CD14-positive monocyte (primary cell): ENCODE measurements at regions not wholly inside any gene's neighbourhood (a gene's known extent, or its start where the extent isn't known, plus 50 kb on each side); places are given as distances from the start of the nearest gene placed in this dataset.

ENCODE experiments used
- DNase-seq, 3 donors: peaks; one replicate each; pipeline ENCODE4 v3.0.0-alpha.2; 2011 to 2022
- H2AFZ ChIP-seq: 2 replicates; pipeline ENCODE4 v1.6.0; 2012; ENCODE audit warnings: mild to moderate bottlenecking, low read depth, low read length, inconsistent platforms; ENCODE audit not compliant: insufficient read depth, poor library complexity, severe bottlenecking
- H3K27ac ChIP-seq, 2 donors: 1 replicate in 1 of 2; 2 replicates in 1 of 2; pipeline ENCODE4 v1.5.1; 2012 to 2013; ENCODE audit warnings: low read length in 2 of 2, control low read depth in 1 of 2, inconsistent platforms in 1 of 2, low read depth in 1 of 2, mild to moderate bottlenecking in 1 of 2
- H3K27me3 ChIP-seq, 2 donors: one replicate each; pipeline versions ENCODE4 v1.6.0 to v1.6.1; 2011 to 2013; ENCODE audit warnings: low read length in 2 of 2; ENCODE audit not compliant: control insufficient read depth in 2 of 2, insufficient read depth in 2 of 2
- H3K36me3 ChIP-seq, 2 donors: replicated peaks in 1 of 2; 1 replicate in 1 of 2; 2 replicates in 1 of 2; pipeline versions ENCODE4 v1.5.1 to v1.6.1; 2012 to 2013; ENCODE audit warnings: low read length in 2 of 2, control low read depth in 1 of 2, inconsistent platforms in 1 of 2, mild to moderate bottlenecking in 1 of 2; ENCODE audit not compliant: insufficient read depth in 2 of 2, control insufficient read depth in 1 of 2
- H3K4me1 ChIP-seq, 2 donors: 1 replicate in 1 of 2; 2 replicates in 1 of 2; pipeline versions ENCODE4 v1.5.1 to v1.6.1; 2012 to 2013; ENCODE audit warnings: low read length in 2 of 2, control low read depth in 1 of 2, inconsistent platforms in 1 of 2, mild to moderate bottlenecking in 1 of 2, moderate library complexity in 1 of 2; ENCODE audit not compliant: insufficient read depth in 2 of 2, control insufficient read depth in 1 of 2
- H3K4me2 ChIP-seq: replicated peaks from 2 replicates; pipeline ENCODE3; 2012; ENCODE audit warnings: low read length, moderate library complexity, mild to moderate bottlenecking; ENCODE audit not compliant: poor library complexity, severe bottlenecking; ENCODE audit errors: extremely low read depth
- H3K4me3 ChIP-seq, 3 experiments: fragments of 200-600 bp in 1 of 3; sonication (generic) in 1 of 3; replicated peaks in 1 of 3; 1 replicate in 2 of 3; 2 replicates in 1 of 3; pipeline ENCODE4 v1.5.1; 2011 to 2013; ENCODE audit warnings: low read length in 3 of 3, mild to moderate bottlenecking in 3 of 3, control low read depth in 2 of 3, low read depth in 2 of 3, inconsistent platforms in 1 of 3, moderate library complexity in 1 of 3
- H3K79me2 ChIP-seq: 2 replicates; pipeline ENCODE4 v1.6.0; 2012; ENCODE audit warnings: mild to moderate bottlenecking, control low read depth, inconsistent platforms, low read length, moderate library complexity; ENCODE audit not compliant: insufficient read depth
- H3K9ac ChIP-seq: 2 replicates; pipeline ENCODE4 v1.6.0; 2017; ENCODE audit warnings: low read length, mild to moderate bottlenecking; ENCODE audit not compliant: insufficient read depth, poor library complexity, severe bottlenecking
- H3K9me3 ChIP-seq, 2 donors: replicated peaks in 1 of 2; 1 replicate in 1 of 2; 2 replicates in 1 of 2; pipeline versions ENCODE4 v1.5.1 to v1.6.1; 2012 to 2013; ENCODE audit warnings: low read length in 2 of 2, control low read depth in 1 of 2; ENCODE audit not compliant: control insufficient read depth in 1 of 2, insufficient read depth in 1 of 2
- H4K20me1 ChIP-seq: 2 replicates; pipeline ENCODE4 v1.6.0; 2012; ENCODE audit warnings: mild to moderate bottlenecking, low read length, control low read depth, moderate library complexity; ENCODE audit not compliant: insufficient read depth
- H3K27ac Mint-ChIP-seq, 7 donors: one replicate each; pipeline ENCODE4 v1.8.0; 2020; ENCODE audit warnings: mild to moderate bottlenecking in 7 of 7, mixed read lengths in 7 of 7, moderate library complexity in 6 of 7, inconsistent platforms in 2 of 7
- H3K27me3 Mint-ChIP-seq, 3 donors: one replicate each; pipeline ENCODE4 v1.8.0; 2021 to 2022; ENCODE audit warnings: low read depth in 3 of 3, mild to moderate bottlenecking in 3 of 3, mixed read lengths in 3 of 3, moderate library complexity in 3 of 3, inconsistent platforms in 1 of 3
- H3K36me3 Mint-ChIP-seq, 2 donors: one replicate each; pipeline ENCODE4 v1.8.0; 2020; ENCODE audit warnings: mixed read lengths in 2 of 2, inconsistent platforms in 1 of 2, mild to moderate bottlenecking in 1 of 2
- H3K4me1 Mint-ChIP-seq: one replicate; pipeline ENCODE4 v1.8.0; 2020; ENCODE audit warnings: mild to moderate bottlenecking, mixed read lengths
- H3K4me3 Mint-ChIP-seq, 2 donors: one replicate each; pipeline ENCODE4 v1.8.0; 2020; ENCODE audit warnings: mild to moderate bottlenecking in 2 of 2, mixed read lengths in 2 of 2, moderate library complexity in 1 of 2
- H3K9me3 Mint-ChIP-seq, 7 donors: one replicate each; pipeline ENCODE4 v1.8.0; 2020 to 2022; ENCODE audit warnings: mixed read lengths in 7 of 7, mild to moderate bottlenecking in 6 of 7, moderate library complexity in 6 of 7, inconsistent platforms in 2 of 7
- CTCF ChIP-seq: fragments of 200-600 bp; IDR thresholded peaks from one replicate; pipeline ENCODE4 v1.8.0; 2022; ENCODE audit warnings: antibody characterized with exemption, mild to moderate bottlenecking
- WGBS: methylation state at CpG from one replicate; pipeline ENCODE4 v1.1.5; 2013; ENCODE audit warnings: missing lambda C conversion rate; ENCODE audit not compliant: insufficient coverage; 5-methylcytosine and 5-hydroxymethylcytosine counted together
- intact Hi-C, 2 donors: fragments of 100-400 bp; cut with micrococcal nuclease; formaldehyde crosslinking; loops; one replicate each; pipeline versions ENCODE4 v1.15.0 to v1.15.1; 2023

GRCh38 chr9:14031810-14032209, 282.1 kb downstream of the NFIB start:
- no peaks in the 10 kb centered on the region for H4K20me1 ChIP-seq
- no peaks in the 10 kb centered on the region for H3K4me1 Mint-ChIP-seq
- H3K27ac Mint-ChIP-seq: no peak overlapping the region
- no peak overlapping the region for H3K4me2 ChIP-seq
- no peak for TF ChIP-seq CTCF
- WGBS: no CpG with 5 or more reads among the region's 3 CpGs
- no peaks in the 10 kb centered on the region for H3K79me2 ChIP-seq
- no peaks in the 10 kb centered on the region for H3K36me3 Mint-ChIP-seq
- H3K9me3 Mint-ChIP-seq: peaks cover 0 to 6% (median 1%) of the 10 kb centered on the region in 7 donors
- no peak overlapping the region for H3K4me3 Mint-ChIP-seq
- intact Hi-C loops: no loop called here
- no peak for DNase-seq
- H3K36me3 ChIP-seq: no peaks in the 10 kb centered on the region
- H2AFZ ChIP-seq: no peak overlapping the region
- H3K27me3 Mint-ChIP-seq: peaks cover 0 to 2% (median 2%) of the 10 kb centered on the region in 3 donors
- H3K4me1 ChIP-seq: no peaks in the 10 kb centered on the region
- no peak overlapping the region for H3K27ac ChIP-seq
- H3K9ac ChIP-seq: no peak overlapping the region
- no peaks in the 10 kb centered on the region for H3K9me3 ChIP-seq
- H3K4me3 ChIP-seq: no peak overlapping the region
- H3K27me3 ChIP-seq: no peaks in the 10 kb centered on the region

- H2AFZ ChIP-seq: no peak overlapping the region
- H3K27me3 ChIP-seq: no peaks in the 10 kb centered on the region
- no peaks in the 10 kb centered on the region for H3K9me3 ChIP-seq
- no peak overlapping the region for H3K4me3 ChIP-seq
- H3K79me2 ChIP-seq: no peaks in the 10 kb centered on the region
- Mint-ChIP-seq H3K9me3 (peaks cover 0 to 6% (median 1%) of the 10 kb centered on the region in 7 donors), H3K36me3 (no peaks in the 10 kb centered on the region), H3K4me1 (no peaks in the 10 kb centered on the region), H3K27ac (no peak overlapping the region), H3K27me3 (peaks cover 0 to 2% (median 2%) of the 10 kb centered on the region in 3 donors), H3K4me3 (no peak overlapping the region)
- H3K9ac ChIP-seq: no peak overlapping the region
- WGBS: 81% methylated on average over 5 of the region's 7 CpGs
- intact Hi-C loops: no loop called here
- H4K20me1 ChIP-seq: no peaks in the 10 kb centered on the region
- no peak overlapping the region for H3K27ac ChIP-seq
- H3K4me1 ChIP-seq: no peaks in the 10 kb centered on the region
- no peak for DNase-seq
- no peak overlapping the region for H3K4me2 ChIP-seq
- H3K36me3 ChIP-seq: no peaks in the 10 kb centered on the region
- no peak for TF ChIP-seq CTCF
Observed at GRCh38 chr9:14031060-14031414, 282.9 kb downstream of the NFIB start.
